ENCODE measurements at regions not wholly inside any gene's neighbourhood (a gene's known extent, or its start where the extent isn't known, plus 50 kb on each side); places are given as distances from the start of the nearest gene placed in this dataset.
"Not testable (repeated sequence)": the region's sequence is repeated elsewhere in the genome, so short reads cannot be mapped to it uniquely, and the experiment has no call there.

DNA sequence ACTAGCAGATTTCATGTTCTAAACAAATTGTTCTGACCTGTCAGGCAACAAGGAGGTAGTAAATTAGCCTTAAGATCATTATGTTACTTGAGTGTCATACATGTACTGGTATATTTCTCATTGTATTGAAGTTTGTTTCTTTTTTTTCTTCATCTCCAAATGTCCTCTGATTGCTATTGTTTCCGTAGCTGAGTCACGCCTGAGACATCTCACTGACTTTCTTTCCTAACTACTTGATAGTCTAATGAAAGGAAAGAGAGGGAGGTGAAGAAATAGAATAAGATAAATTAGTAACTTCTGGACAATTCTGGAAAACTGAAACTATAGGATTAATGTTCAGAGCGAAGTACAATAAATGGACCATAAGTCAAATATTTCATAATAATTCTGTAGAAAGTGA lies 1049.9 kb downstream of the TSN start:
- no peak for DNase-seq

- DNase-seq: no peak
Measured at GRCh38 chr2:122808286-122808969, 1053.0 kb downstream of the TSN start.

DNA sequence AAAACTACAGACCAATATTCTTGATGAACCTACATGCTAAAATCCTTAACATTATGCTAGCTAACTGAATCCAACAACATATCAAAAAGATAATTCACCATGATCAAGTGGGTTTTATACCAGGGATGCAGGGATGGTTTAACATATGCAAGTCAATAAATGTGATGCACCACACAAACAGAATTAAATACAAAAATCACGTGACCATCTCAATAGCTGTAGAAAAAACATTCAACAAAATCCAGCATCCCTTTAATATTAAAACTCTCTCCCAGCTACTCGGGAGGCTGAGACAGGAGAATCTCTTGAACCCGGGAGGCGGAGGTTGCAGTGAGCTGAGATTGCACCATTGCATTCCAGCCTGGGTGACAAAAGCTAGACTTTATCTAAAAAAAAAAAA lies 1056.8 kb downstream of the TSN start:
- DNase-seq: not testable (repeated sequence)

- no peak for DNase-seq
Measured at GRCh38 chr2:122815120-122815519, 1059.7 kb downstream of the TSN start.

DNA sequence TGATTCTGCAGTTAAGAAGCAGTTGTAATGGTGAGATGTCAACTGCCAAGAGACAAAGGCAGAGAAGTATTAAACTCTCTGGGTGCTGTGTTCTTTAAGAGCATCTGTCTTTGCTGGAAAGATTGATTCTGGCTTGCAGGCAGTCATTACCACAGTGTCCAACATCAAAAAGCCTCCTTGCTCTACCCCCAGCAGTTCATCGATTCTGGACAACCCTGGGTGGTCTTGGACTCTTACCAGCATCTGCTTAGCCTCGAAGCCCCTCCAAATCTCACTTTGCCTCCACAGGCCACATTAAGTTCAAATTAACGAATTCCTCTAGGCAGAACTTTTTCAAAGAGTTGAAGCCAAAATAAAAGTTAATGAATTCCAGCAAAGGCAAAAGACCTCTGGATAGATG lies 1061.4 kb downstream of the TSN start:
- DNase-seq: no peak

DNA sequence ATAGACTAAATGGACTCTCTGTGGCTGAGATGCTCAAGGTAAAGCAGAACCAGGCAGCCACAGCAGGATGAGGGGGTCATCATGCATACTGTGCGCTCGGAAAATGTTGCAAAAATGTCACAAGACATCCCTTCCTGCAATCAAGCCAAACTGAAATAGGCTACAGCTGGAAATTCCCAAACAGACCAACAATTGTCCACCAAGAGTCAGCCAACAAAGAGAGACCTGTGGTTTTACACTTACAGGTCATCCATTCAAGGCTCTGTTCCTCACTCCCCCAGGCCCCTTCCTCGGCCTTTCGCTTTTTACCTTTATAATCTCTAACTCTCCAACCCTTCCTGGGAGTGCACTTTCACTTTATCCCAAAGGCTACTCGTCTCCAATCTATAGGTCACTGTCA lies 1066.9 kb downstream of the TSN start:
- DNase-seq: no peak

- no peak for DNase-seq
Measured at GRCh38 chr2:122830157-122830556, 1074.7 kb downstream of the TSN start.

GRCh38 chr2:122831649-122832048 lies 1076.2 kb downstream of the TSN start:
- DNase-seq: no peak

DNA sequence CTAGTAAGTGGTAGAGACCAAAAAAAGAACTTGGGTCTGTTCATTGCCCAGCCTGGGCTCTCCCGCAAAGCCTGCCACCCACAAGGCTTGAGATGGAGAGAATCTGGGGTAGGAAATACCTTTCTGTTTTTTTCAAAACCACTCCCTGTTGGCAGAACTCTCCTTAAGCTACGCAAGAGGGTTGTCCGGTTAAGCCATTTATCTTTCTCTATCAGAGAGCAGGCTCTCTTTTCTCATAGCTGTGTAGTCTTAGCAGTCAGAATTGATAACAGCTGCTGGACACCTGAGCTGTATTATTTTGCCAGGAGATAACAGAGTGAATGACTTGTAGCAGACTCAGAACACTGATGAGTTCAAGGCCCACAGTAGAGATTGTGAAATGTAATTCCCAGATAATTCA lies 1088.1 kb downstream of the TSN start:
- DNase-seq: no peak

DNA sequence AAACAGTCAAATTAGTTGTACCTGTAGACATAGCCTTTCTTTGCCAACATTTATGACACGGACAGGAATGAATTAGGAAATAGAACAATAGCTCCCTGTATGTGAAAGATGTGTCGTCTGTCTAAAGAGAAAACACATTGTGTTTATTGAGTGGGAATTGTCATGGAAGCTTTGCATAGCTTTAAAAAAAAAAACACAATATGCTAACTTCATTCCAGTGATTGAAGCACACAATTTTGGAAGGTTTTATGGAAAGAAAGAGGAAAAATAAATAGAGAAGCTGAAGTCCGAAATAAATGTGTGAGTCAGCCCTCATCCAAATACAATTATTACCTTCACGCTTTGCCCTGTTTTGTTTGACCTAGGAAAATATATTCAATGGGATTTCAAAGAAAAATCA lies 1095.7 kb downstream of the TSN start:
- DNase-seq: no peak

DNA sequence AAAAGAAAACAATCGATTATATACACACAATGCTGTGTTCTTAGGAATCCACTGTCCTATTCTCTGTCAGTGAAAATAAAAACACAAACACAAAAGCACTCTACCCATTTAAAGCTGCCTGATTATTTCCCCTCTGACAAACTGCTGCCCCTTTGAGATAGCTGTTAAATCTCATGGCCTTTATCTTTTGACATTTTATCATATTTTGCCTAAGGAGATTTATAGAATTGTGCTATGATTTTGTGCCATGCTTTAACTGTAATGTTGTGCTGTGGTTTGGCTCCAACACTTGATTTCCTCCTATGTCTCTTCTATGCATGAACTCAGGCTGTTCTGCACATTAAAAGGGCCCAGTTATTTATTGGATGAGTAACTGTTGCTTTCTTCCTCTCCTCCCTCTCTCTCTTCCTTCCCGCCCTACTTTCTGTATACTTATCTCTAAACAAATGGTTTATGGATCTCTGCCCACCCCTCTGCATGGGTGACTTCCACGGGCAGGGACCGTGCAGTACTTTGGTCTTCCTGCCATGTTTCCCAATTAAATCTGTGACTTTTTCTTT lies 1096.6 kb downstream of the TSN start:
- no peak for DNase-seq

DNA sequence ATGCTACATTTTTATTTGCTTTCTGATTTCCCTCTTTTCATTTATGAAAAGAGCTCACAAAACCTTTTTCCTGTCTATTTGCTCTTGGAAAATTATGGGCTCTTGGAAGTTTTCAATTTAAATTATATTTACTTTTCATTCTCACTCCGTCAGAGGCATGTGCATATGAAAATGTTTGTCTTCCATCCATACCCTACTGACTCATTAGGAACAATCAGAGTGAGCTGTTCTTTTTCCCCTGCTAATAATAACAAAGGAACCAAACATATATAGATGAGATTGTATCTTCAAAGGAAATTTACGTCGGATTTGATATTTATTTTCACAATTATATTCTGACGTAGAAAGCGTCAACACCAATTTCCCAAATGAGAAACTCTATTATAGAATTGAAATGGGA lies 1101.2 kb downstream of the TSN start:
- DNase-seq: no peak

DNA sequence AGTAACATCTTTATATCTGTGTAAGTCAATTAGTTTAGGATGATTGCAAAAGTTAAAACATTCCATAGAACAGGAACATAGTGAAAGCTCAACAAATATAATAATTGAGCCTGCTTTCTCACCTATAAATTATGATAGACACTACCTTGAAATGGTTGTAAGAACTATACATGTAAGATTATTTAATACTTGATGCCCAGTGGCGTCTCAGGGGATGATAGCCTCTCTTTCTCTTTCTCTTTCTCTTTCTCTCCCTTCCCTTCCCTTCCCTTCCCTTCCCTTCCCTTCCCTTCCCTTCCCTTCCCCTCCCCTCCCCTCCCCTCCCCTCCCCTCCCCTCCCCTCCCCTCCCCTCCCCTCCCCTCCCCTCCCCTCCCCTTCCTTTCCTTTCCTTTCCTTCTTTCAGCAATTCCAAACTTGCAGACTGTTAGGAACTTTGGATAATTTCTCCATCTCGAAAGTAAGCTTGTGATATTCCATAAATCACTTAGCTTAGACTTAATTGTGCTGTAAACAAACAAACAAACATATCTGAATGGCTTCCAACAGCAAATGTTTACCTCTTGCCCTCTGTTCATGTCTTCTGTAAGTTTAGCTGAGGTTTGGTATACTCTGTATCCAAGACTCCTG lies 1102.7 kb downstream of the TSN start:
- DNase-seq: no peak

DNA sequence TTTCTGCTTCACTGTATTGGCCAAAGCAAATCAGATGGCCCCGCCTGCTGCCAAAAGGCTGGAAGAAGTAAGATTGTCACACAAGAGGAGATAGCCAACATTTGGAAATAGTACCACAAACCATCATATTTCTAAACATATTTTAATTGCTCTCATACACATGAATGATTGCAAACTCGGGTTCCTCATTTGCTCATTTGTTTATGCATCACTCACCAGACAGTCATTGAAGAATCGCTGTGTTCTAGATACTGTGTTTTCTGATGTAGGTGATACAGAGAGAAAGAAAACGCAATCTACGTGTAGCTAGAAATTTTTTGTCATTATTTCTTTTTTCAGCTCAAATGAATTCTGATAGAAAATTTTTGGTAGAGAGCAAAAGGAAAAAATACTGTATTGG lies 1103.4 kb downstream of the TSN start:
- no peak for DNase-seq

DNA sequence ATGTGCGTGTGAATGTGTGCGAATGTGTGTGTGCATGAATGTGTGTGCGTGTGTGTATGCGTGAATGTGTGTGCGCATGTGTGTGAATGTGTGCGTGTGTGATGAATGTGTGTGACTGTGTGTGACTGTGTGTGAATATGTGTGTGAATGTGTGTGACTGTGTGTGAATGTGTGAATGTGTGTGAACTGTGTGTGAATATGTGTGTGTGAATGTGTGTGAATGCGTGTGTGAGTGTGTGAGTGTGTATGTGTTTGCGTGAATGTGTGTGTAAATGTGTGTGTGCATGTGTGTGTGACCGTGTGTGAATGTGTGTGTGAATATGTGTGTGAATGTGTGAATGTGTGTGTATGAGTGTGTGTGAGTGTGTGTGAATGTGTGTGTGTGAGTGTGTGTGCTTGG lies 1103.8 kb downstream of the TSN start:
- DNase-seq: no peak

DNA sequence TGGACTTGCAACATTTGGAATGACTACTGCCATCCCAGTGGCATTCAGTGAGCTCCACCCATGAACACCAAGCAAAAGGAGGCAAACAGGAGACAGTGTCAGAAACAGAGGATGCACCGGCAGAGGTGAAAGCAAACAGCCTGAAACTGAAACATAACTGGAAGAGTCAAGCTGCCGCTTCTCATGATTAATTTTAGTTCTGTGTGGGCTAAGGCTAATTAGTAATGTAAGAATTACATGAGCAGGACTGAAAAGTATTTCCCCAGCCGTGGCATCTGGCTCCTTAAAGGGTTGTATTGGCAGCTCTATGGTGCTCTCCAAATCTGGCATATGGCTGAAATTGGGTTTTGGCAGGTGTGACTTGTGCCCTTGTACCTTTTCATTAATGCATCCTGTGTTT lies 1108.1 kb downstream of the TSN start:
- DNase-seq: no peak

DNA sequence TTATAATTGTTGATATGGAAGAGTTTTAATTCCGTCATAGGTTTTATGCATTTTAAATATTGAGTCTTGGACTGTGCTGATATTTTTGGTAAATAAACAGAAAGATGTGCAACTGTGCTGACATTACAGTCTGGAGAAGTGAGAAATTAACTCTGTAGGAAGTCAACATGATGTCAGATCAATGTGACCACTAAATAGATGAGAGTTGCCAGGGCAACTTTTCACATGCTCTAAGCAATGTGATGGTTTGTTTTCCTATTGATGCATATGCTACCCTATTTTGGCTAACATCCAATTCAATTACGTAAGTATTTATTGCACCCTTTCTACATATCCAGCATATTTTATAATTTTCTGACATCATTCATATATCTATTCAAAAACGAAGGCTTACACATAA lies 1109.3 kb downstream of the TSN start:
- DNase-seq: no peak

DNA sequence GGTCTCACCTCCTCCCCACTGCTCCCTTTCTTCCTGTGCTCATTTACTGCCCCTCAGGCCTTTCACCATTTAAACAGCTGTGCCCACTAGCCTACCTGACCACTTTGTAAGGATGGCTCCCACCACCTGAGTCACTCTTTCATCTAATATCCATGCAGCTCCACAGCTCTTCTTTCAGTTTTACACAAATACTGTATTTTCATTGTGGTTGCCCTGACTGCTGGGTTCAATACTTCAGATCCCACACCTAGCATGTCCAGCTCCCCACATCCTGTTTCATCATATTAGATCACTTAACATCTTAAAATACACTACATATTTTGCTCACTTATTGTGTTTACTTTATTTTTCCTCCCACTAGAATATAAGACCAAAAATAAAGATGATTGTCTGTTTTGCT lies 1110.6 kb downstream of the TSN start:
- no peak for DNase-seq

- DNase-seq: no peak
Measured at GRCh38 chr2:122867941-122868340, 1112.5 kb downstream of the TSN start.

GRCh38 chr2:122868646-122869275 lies 1113.3 kb downstream of the TSN start:
- DNase-seq: no peak

GRCh38 chr2:122873951-122874350 lies 1118.5 kb downstream of the TSN start:
- no peak for DNase-seq

- DNase-seq: no peak
Measured at GRCh38 chr2:122875091-122875865, 1119.8 kb downstream of the TSN start.

GRCh38 chr2:122883849-122884248 lies 1128.4 kb downstream of the TSN start:
- DNase-seq: no peak

Data from renal pelvis (tissue), 1 donor.